Neural progenitor cell (in vitro differentiated cells): ENCODE measurements at regions not wholly inside any gene's neighbourhood (a gene's known extent, or its start where the extent isn't known, plus 50 kb on each side); places are given as distances from the start of the nearest gene placed in this dataset.
"Not testable (repeated sequence)": the region's sequence is repeated elsewhere in the genome, so short reads cannot be mapped to it uniquely, and the experiment has no call there.

Experiments
- DNase-seq: peaks from one replicate; pipeline ENCODE4 v3.0.0-alpha.2; 2016; ENCODE audit warnings: low spot score
- H2AFZ ChIP-seq: fragments of 200-600 bp; sonication (generic); replicated peaks from 2 replicates; pipeline ENCODE4 v1.6.1; 2016; ENCODE audit warnings: antibody characterized with exemption
- H3F3A ChIP-seq: fragments of 200-600 bp; sonication (generic); 2 replicates; pipeline ENCODE4 v1.6.1; 2016; ENCODE audit warnings: antibody characterized with exemption, low read depth
- H3K27ac ChIP-seq: fragments of 200-600 bp; sonication (generic); 2 replicates; pipeline ENCODE4 v1.5.1; 2016; ENCODE audit warnings: mild to moderate bottlenecking
- H3K27me3 ChIP-seq: fragments of 200-600 bp; sonication (generic); 2 replicates; pipeline ENCODE4 v1.6.1; 2016; ENCODE audit warnings: mild to moderate bottlenecking, moderate library complexity
- H3K36me3 ChIP-seq: fragments of 200-600 bp; sonication (generic); 2 replicates; pipeline ENCODE4 v1.5.1; 2016
- H3K4me1 ChIP-seq: fragments of 200-600 bp; sonication (generic); 2 replicates; pipeline ENCODE4 v1.6.1; 2016; ENCODE audit warnings: mixed run types
- H3K4me2 ChIP-seq: fragments of 200-600 bp; sonication (generic); 2 replicates; pipeline ENCODE4 v1.6.1; 2016
- H3K4me3 ChIP-seq: fragments of 200-600 bp; sonication (generic); 2 replicates; pipeline ENCODE4 v1.5.1; 2016
- H3K79me2 ChIP-seq: fragments of 200-600 bp; sonication (generic); 2 replicates; pipeline ENCODE4 v1.6.1; 2016; ENCODE audit warnings: low read depth
- H3K9ac ChIP-seq: fragments of 200-600 bp; sonication (generic); 2 replicates; pipeline ENCODE4 v1.6.1; 2016
- H3K9me3 ChIP-seq: fragments of 200-600 bp; sonication (generic); 2 replicates; pipeline ENCODE4 v1.5.1; 2016; ENCODE audit warnings: low read depth
- H4K20me1 ChIP-seq: fragments of 200-600 bp; sonication (generic); 2 replicates; pipeline ENCODE4 v1.6.1; 2016; ENCODE audit warnings: low read depth
- H3K27ac Mint-ChIP-seq: 3 replicates; pipeline ENCODE4 v1.8.0; 2021; ENCODE audit warnings: mixed read lengths
- H3K27me3 Mint-ChIP-seq: 2 replicates; pipeline ENCODE4 v1.8.0; 2022; ENCODE audit warnings: low read depth, mild to moderate bottlenecking, inconsistent platforms, moderate library complexity, mixed read lengths; ENCODE audit not compliant: insufficient read depth
- H3K36me3 Mint-ChIP-seq: 3 replicates; pipeline ENCODE4 v1.8.0; 2021; ENCODE audit warnings: mixed read lengths
- H3K4me1 Mint-ChIP-seq: 3 replicates; pipeline ENCODE4 v1.8.0; 2021; ENCODE audit warnings: mixed read lengths
- H3K4me3 Mint-ChIP-seq: 3 replicates; pipeline ENCODE4 v1.8.0; 2021; ENCODE audit warnings: mild to moderate bottlenecking, moderate library complexity, mixed read lengths
- H3K9me3 Mint-ChIP-seq: 3 replicates; pipeline ENCODE4 v1.8.0; 2020; ENCODE audit warnings: mixed read lengths
- EZH2 ChIP-seq: fragments of 200-600 bp; sonication (generic); IDR thresholded peaks from 2 replicates; pipeline ENCODE4 v1.6.1; 2017; ENCODE audit warnings: antibody characterized with exemption, mild to moderate bottlenecking, moderate library complexity
- EZH2phosphoT487 ChIP-seq: fragments of 200-600 bp; sonication (generic); IDR thresholded peaks from 2 replicates; pipeline ENCODE4 v1.6.1; 2017; ENCODE audit warnings: antibody characterized with exemption
- TF ChIP-seq, protein P1 (sequence below): fragments of 200-600 bp; sonication (generic); IDR thresholded peaks from 2 replicates; pipeline ENCODE4 v1.5.1; 2017; ENCODE audit warnings: antibody characterized with exemption, mild to moderate bottlenecking

DNA sequence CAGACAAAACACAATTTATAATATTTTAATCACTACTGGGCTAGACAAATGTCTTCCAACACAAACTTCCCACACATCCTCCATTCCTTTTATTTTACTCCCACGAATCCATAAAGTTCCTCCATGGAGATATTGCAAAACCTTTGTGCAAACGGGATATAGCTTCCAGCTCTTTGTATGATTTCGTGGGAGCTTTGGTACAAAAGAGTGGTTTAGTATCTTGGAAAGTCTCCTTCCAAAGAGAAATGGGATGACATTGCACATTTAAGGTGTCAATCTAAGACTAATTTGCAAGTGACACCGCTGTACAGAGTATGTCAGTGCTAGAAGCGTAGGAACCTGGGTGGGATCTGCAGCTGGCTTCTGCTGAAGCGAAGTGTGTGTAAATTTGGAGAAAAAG is 455.2 kb upstream of the RUNX1 start:
- H3K4me3 ChIP-seq: no peak overlapping the region
- H3K9me3 ChIP-seq: no peaks in the 10 kb centered on the region
- peaks cover 9% of the 10 kb centered on the region for H3K4me1 ChIP-seq
- no peak overlapping the region for H3K4me3 Mint-ChIP-seq
- no peaks in the 10 kb centered on the region for H4K20me1 ChIP-seq
- H3K36me3 ChIP-seq: no peaks in the 10 kb centered on the region
- no peak overlapping the region for H3K4me2 ChIP-seq
- H3K9me3 Mint-ChIP-seq: no peaks in the 10 kb centered on the region
- H3K36me3 Mint-ChIP-seq: no peaks in the 10 kb centered on the region
- peaks cover 4% of the 10 kb centered on the region for H3K27me3 Mint-ChIP-seq
- no peaks in the 10 kb centered on the region for H3K27me3 ChIP-seq
- no peaks in the 10 kb centered on the region for H3K79me2 ChIP-seq
- H3K27ac ChIP-seq: no peak overlapping the region
- H3K27ac Mint-ChIP-seq: no peak overlapping the region
- DNase-seq: no peak
- H2AFZ ChIP-seq: no peak overlapping the region
- H3K4me1 Mint-ChIP-seq: peaks cover 29% of the 10 kb centered on the region
- H3F3A ChIP-seq: no peaks in the 10 kb centered on the region
- H3K9ac ChIP-seq: no peak overlapping the region
- TF ChIP-seq EZH2phosphoT487 (no peak), EZH2 (no peak)
- TF ChIP-seq, protein P1, sequence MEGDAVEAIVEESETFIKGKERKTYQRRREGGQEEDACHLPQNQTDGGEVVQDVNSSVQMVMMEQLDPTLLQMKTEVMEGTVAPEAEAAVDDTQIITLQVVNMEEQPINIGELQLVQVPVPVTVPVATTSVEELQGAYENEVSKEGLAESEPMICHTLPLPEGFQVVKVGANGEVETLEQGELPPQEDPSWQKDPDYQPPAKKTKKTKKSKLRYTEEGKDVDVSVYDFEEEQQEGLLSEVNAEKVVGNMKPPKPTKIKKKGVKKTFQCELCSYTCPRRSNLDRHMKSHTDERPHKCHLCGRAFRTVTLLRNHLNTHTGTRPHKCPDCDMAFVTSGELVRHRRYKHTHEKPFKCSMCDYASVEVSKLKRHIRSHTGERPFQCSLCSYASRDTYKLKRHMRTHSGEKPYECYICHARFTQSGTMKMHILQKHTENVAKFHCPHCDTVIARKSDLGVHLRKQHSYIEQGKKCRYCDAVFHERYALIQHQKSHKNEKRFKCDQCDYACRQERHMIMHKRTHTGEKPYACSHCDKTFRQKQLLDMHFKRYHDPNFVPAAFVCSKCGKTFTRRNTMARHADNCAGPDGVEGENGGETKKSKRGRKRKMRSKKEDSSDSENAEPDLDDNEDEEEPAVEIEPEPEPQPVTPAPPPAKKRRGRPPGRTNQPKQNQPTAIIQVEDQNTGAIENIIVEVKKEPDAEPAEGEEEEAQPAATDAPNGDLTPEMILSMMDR: no peak

GRCh38 chr21:35503671-35504070 is 454.6 kb upstream of the RUNX1 start:
- no peak overlapping the region for H3K4me3 Mint-ChIP-seq
- no peak overlapping the region for H3K27ac ChIP-seq
- no peak overlapping the region for H3K4me3 ChIP-seq
- no peaks in the 10 kb centered on the region for H4K20me1 ChIP-seq
- H3K4me1 ChIP-seq: peaks cover 9% of the 10 kb centered on the region
- H3K27ac Mint-ChIP-seq: no peak overlapping the region
- no peaks in the 10 kb centered on the region for H3F3A ChIP-seq
- no peak overlapping the region for H3K4me2 ChIP-seq
- no peaks in the 10 kb centered on the region for H3K9me3 ChIP-seq
- no peaks in the 10 kb centered on the region for H3K79me2 ChIP-seq
- H3K27me3 Mint-ChIP-seq: peaks cover 4% of the 10 kb centered on the region
- no peaks in the 10 kb centered on the region for H3K36me3 Mint-ChIP-seq
- no peak for TF ChIP-seq EZH2
- TF ChIP-seq, protein P1: no peak
- TF ChIP-seq EZH2phosphoT487: no peak
- DNase-seq: peak; percentile 11
- H3K27me3 ChIP-seq: no peaks in the 10 kb centered on the region
- no peaks in the 10 kb centered on the region for H3K36me3 ChIP-seq
- no peak overlapping the region for H3K9ac ChIP-seq
- peak overlapping the region; percentile 3 for H2AFZ ChIP-seq
- H3K4me1 Mint-ChIP-seq: peaks cover 29% of the 10 kb centered on the region
- no peaks in the 10 kb centered on the region for H3K9me3 Mint-ChIP-seq

GRCh38 chr21:35502821-35503220 is 453.7 kb upstream of the RUNX1 start:
- no peak overlapping the region for H3K27ac ChIP-seq
- DNase-seq: no peak
- no peak overlapping the region for H3K4me3 ChIP-seq
- no peak overlapping the region for H3K4me3 Mint-ChIP-seq
- no peak overlapping the region for H3K27ac Mint-ChIP-seq
- no peak overlapping the region for H3K9ac ChIP-seq
- peaks cover 29% of the 10 kb centered on the region for H3K4me1 Mint-ChIP-seq
- H2AFZ ChIP-seq: no peak overlapping the region
- no peaks in the 10 kb centered on the region for H3K36me3 Mint-ChIP-seq
- no peaks in the 10 kb centered on the region for H3K9me3 ChIP-seq
- H3K27me3 ChIP-seq: no peaks in the 10 kb centered on the region
- H3F3A ChIP-seq: no peaks in the 10 kb centered on the region
- H3K79me2 ChIP-seq: no peaks in the 10 kb centered on the region
- H4K20me1 ChIP-seq: no peaks in the 10 kb centered on the region
- peaks cover 9% of the 10 kb centered on the region for H3K4me1 ChIP-seq
- no peaks in the 10 kb centered on the region for H3K36me3 ChIP-seq
- TF ChIP-seq EZH2: no peak
- H3K9me3 Mint-ChIP-seq: no peaks in the 10 kb centered on the region
- H3K27me3 Mint-ChIP-seq: peaks cover 4% of the 10 kb centered on the region
- no peak overlapping the region for H3K4me2 ChIP-seq

DNA sequence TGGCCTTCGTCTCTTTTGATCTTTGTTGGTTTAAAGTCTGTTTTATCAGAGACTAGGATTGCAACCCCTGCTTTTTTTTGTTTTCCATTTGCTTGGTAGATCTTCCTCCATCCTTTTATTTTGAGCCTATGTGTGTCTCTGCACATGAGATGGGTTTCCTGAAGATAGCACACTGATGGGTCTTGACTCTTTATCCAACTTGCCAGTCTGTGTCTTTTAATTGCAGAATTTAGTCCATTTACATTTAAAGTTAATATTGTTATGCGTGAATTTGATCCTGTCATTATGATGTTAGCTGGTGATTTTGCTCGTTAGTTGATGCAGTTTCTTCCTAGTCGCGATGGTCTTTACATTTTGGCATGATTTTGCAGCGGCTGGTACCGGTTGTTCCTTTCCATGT is 448.4 kb upstream of the RUNX1 start:
- H2AFZ ChIP-seq, H3F3A ChIP-seq, H3K4me3 ChIP-seq, H3K4me1 ChIP-seq, H3K27ac ChIP-seq, H3K27ac Mint-ChIP-seq, H3K9me3 ChIP-seq, H3K9ac ChIP-seq, H3K4me3 Mint-ChIP-seq, H3K27me3 Mint-ChIP-seq, DNase-seq, H3K4me1 Mint-ChIP-seq, H3K4me2 ChIP-seq, H4K20me1 ChIP-seq, H3K36me3 ChIP-seq, H3K36me3 Mint-ChIP-seq, H3K9me3 Mint-ChIP-seq, H3K27me3 ChIP-seq, H3K79me2 ChIP-seq: not testable (repeated sequence)
